ENCODE measurements at regions not wholly inside any gene's neighbourhood (a gene's known extent, or its start where the extent isn't known, plus 50 kb on each side); places are given as distances from the start of the nearest gene placed in this dataset.
"Not testable (repeated sequence)": the region's sequence is repeated elsewhere in the genome, so short reads cannot be mapped to it uniquely, and the experiment has no call there.

DNA sequence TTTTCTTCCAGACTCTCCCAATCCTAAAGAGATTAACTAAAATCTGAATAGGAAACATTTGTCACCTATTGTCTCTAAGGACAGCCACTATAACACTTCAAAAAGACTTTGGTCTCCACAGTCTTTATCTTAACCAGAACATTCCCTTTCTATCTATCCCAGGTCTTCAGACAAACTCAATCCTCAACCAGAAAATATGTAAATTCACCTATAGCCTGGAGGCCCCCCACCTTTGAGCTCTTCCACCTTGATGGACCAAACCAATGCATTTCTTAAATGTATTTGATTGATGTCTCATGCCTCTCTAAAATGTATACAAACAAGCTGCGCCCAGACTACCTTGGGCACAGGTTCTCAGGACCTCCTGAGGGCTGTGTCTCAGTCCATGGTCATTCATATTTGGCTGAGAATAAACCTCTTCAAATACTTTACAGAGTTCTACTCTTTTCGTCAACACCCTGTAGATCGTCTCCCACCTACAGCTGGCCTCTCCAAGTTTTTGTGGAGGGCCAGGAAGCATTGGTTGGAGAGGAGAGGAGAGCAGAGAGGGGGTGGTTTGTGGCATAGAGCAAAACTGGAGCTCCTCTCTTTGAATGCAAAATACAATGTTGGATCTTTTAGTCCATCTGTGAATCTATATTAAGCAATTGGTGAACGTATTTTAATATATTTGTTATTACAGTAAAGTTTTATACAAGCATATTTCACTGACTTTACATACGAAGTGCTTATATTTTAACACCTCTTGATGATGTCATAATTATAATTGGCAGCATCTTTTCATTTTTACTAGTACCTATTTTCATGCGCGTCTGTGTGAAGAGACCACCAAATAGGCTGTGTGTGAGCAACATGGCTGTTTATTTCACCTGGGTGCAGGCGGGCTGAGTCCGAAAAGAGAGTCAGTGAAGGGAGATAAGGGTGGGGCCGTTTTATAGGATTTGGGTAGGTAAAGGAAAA, 230.7 kb upstream of the DUSP10 start:
- Mint-ChIP-seq H3K4me3 (ENCODE audit: low read depth, unreplicated experiment) (no peak overlapping the region), H3K27me3 (ENCODE audit: unreplicated experiment) (no peaks in the 10 kb centered on the region), H3K4me1 (ENCODE audit: low read depth, unreplicated experiment) (peaks cover 43% of the 10 kb centered on the region), H3K9me3 (ENCODE audit: low read depth, unreplicated experiment) (no peaks in the 10 kb centered on the region), H3K36me3 (ENCODE audit: insufficient read depth, unreplicated experiment) (peaks cover 33% of the 10 kb centered on the region), H3K27ac (ENCODE audit: unreplicated experiment) (no peak overlapping the region)
- DNase-seq, result no peak
- CTCF ChIA-PET, result interaction anchor here (0.7 to 1.5 kb wide), 2 partner anchors 11 to 231 kb away, joined by 3 to 5 read pairs; partner anchors contain the start of gene DUSP10
- no peak for TF ChIP-seq CTCF (IDR thresholded peaks at IDR 0.05; ENCODE audit: unreplicated experiment)
- intact Hi-C loops (cut with micrococcal nuclease; ENCODE audit: unreplicated experiment), result no loop called here
- BruUV-seq (replicated peaks), result no TSS peak

DNA sequence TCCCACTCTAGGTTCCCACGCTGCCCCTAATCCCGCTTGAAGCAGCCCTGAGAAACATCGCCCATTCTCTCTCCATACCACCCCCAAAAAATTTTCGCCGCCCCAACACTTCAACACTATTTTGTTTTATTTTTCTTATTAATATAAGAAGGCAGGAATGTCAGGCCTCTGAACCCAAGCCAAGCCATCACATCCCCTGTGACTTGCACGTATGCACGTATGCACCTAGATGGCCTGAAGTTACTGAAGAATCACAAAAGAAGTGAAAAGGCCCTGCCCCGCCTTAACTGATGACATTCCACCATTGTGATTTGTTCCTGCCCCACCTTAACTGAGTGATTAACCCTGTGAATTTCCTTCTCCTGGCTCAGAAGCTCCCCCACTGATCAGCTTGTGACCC, 229.1 kb upstream of the DUSP10 start:
- H3K27me3 Mint-ChIP-seq (ENCODE audit: unreplicated experiment); BruUV-seq (replicated peaks); intact Hi-C loops (cut with micrococcal nuclease; ENCODE audit: unreplicated experiment); H3K9me3 Mint-ChIP-seq (ENCODE audit: low read depth, unreplicated experiment); H3K4me3 Mint-ChIP-seq (ENCODE audit: low read depth, unreplicated experiment); DNase-seq; H3K27ac Mint-ChIP-seq (ENCODE audit: unreplicated experiment): not testable (repeated sequence)
- H3K4me1 Mint-ChIP-seq (ENCODE audit: low read depth, unreplicated experiment), result peaks cover 46% of the 10 kb centered on the region
- CTCF ChIA-PET, result interaction anchor here (1.5 kb wide), 1 partner anchor 229 kb away, joined by 5 read pairs; the partner anchor contains the start of gene DUSP10
- peaks cover 25% of the 10 kb centered on the region for H3K36me3 Mint-ChIP-seq (ENCODE audit: insufficient read depth, unreplicated experiment)

- intact Hi-C loops (cut with micrococcal nuclease; ENCODE audit: unreplicated experiment), result loop anchor here (5.0 kb wide), 1 partner anchor 122 kb away; no protein-coding TSS in a partner anchor
- H3K27me3 Mint-ChIP-seq (ENCODE audit: unreplicated experiment); H3K27ac Mint-ChIP-seq (ENCODE audit: unreplicated experiment); CTCF ChIA-PET; H3K4me3 Mint-ChIP-seq (ENCODE audit: low read depth, unreplicated experiment); BruUV-seq (replicated peaks); H3K9me3 Mint-ChIP-seq (ENCODE audit: low read depth, unreplicated experiment); DNase-seq: not testable (repeated sequence)
- Mint-ChIP-seq H3K36me3 (ENCODE audit: insufficient read depth, unreplicated experiment) (peaks cover 15% of the 10 kb centered on the region), H3K4me1 (ENCODE audit: low read depth, unreplicated experiment) (peaks cover 38% of the 10 kb centered on the region)
Measured at GRCh38 chr1:221969298-221969858, 227.5 kb upstream of the DUSP10 start.

GRCh38 chr1:221967538-221967937, 225.6 kb upstream of the DUSP10 start:
- H3K36me3 Mint-ChIP-seq (ENCODE audit: insufficient read depth, unreplicated experiment), result peaks cover 11% of the 10 kb centered on the region
- CTCF ChIA-PET; H3K4me3 Mint-ChIP-seq (ENCODE audit: low read depth, unreplicated experiment); H3K27me3 Mint-ChIP-seq (ENCODE audit: unreplicated experiment); BruUV-seq (replicated peaks); H3K9me3 Mint-ChIP-seq (ENCODE audit: low read depth, unreplicated experiment); H3K27ac Mint-ChIP-seq (ENCODE audit: unreplicated experiment): not testable (repeated sequence)
- peaks cover 28% of the 10 kb centered on the region for H3K4me1 Mint-ChIP-seq (ENCODE audit: low read depth, unreplicated experiment)
- DNase-seq, result peak; percentile 53
- intact Hi-C loops (cut with micrococcal nuclease; ENCODE audit: unreplicated experiment), result loop anchor here (5.0 kb wide), 1 partner anchor 120 kb away; no protein-coding TSS in a partner anchor

DNA sequence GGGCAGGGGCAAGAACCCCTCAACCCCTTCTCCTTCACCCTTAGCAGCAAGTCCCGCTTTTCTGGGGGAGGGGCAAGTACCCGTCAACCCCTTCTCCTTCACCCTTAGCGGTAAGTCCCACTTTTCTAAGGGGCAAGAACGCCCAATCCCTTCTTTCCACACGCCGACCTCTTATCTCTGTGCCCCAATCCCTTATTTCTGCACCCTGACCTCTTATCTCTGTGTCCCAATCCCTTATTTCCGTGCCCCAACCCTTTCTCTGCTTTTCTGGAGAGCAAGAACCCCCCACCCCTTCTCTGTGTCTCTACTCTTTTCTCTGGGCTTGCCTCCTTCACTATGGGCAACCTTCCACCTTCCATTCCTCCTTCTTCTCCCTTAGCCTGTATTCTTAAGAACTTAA, 225.0 kb upstream of the DUSP10 start:
- H3K9me3 Mint-ChIP-seq (ENCODE audit: low read depth, unreplicated experiment); H3K4me3 Mint-ChIP-seq (ENCODE audit: low read depth, unreplicated experiment); BruUV-seq (replicated peaks); H3K27me3 Mint-ChIP-seq (ENCODE audit: unreplicated experiment); CTCF ChIA-PET; H3K27ac Mint-ChIP-seq (ENCODE audit: unreplicated experiment); DNase-seq: not testable (repeated sequence)
- H3K4me1 Mint-ChIP-seq (ENCODE audit: low read depth, unreplicated experiment), result peaks cover 28% of the 10 kb centered on the region
- peaks cover 17% of the 10 kb centered on the region for H3K36me3 Mint-ChIP-seq (ENCODE audit: insufficient read depth, unreplicated experiment)
- intact Hi-C loops (cut with micrococcal nuclease; ENCODE audit: unreplicated experiment), result loop anchor here (5.0 kb wide), 1 partner anchor 120 kb away; no protein-coding TSS in a partner anchor

DNA sequence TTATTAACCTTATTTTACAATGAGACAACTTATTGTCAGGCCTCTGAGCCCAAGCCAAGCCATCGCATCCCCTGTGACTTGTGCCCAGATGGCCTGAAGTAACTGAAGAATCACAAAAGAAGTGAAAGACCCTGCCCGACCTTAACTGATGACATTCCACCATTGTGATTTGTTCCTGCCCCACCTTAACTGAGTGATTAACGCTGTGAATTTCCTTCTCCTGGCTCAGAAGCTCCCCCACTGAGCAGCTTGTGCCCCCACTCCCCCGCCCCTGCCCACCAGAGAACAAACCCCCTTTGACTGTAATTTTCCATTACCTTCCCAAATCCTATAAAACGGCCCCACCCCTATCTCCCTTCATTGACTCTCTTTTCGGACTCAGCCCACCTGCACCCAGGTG, 224.0 kb upstream of the DUSP10 start:
- not testable (repeated sequence) for H3K9me3 Mint-ChIP-seq (ENCODE audit: low read depth, unreplicated experiment); H3K27me3 Mint-ChIP-seq (ENCODE audit: unreplicated experiment); H3K4me3 Mint-ChIP-seq (ENCODE audit: low read depth, unreplicated experiment); H3K27ac Mint-ChIP-seq (ENCODE audit: unreplicated experiment); BruUV-seq (replicated peaks)
- CTCF ChIA-PET, result interaction anchor here (1.0 to 1.6 kb wide), 5 partner anchors 13 to 488 kb away, joined by 3 to 19 read pairs (median 4); partner anchors contain the start of gene DUSP10
- DNase-seq, result peak; percentile 81
- Mint-ChIP-seq H3K4me1 (ENCODE audit: low read depth, unreplicated experiment) (peaks cover 38% of the 10 kb centered on the region), H3K36me3 (ENCODE audit: insufficient read depth, unreplicated experiment) (peaks cover 23% of the 10 kb centered on the region)
- intact Hi-C loops (cut with micrococcal nuclease; ENCODE audit: unreplicated experiment), result loop anchor here (1.0 to 5.0 kb wide), 3 partner anchors 79 to 223 kb away; partner anchors contain the start of gene DUSP10

All from Calu3 (cell line).